Keratinocyte (primary cell): ENCODE measurements at regions not wholly inside any gene's neighbourhood (a gene's known extent, or its start where the extent isn't known, plus 50 kb on each side); places are given as distances from the start of the nearest gene placed in this dataset.

Experiments
- EZH2 ChIP-seq: IDR thresholded peaks from one replicate; pipeline ENCODE4 v1.6.1; 2012; ENCODE audit warnings: inconsistent platforms, mild to moderate bottlenecking, low read length, moderate library complexity
- TF ChIP-seq, protein P1 (sequence below), 3 experiments: IDR thresholded peaks in 1 of 3; conservative IDR thresholded peaks in 1 of 3; optimal IDR thresholded peaks in 1 of 3; 2 replicates in 2 of 3; 3 replicates in 1 of 3; pipeline versions ENCODE3 to v1.5.1; 2011; ENCODE audit warnings: low read length in 3 of 3, mild to moderate bottlenecking in 3 of 3, moderate library complexity in 2 of 3, control low read depth in 1 of 3, inconsistent platforms in 1 of 3; ENCODE audit not compliant: insufficient read depth in 2 of 3; ENCODE audit errors: extremely low read depth in 1 of 3

DNA sequence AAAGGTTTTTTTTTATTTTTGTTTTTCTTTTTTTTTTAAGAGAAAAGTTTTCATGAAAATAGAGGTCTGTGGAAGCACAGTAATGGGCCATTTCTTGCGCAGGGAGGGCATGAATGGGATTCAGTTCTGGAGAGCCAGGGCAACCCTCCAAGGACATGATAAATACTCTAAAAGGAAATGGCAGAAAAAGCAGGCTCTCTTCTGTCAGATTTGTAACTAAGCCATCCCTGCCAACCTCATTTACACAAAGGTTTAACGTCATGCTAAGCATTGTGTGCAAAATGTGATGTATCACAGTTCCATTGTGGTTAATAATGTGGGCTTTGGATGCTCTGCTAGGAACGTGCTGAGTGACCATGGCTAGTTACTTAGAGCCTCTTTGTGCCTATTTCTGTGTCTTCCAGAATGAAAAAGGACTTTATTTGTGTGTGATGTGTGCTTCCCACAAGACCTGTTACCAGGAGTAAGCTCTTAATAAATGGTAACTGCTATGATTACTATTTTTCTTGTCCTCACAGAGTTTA, 1095.9 kb upstream of the SORCS1 start:
- TF ChIP-seq, protein P1, sequence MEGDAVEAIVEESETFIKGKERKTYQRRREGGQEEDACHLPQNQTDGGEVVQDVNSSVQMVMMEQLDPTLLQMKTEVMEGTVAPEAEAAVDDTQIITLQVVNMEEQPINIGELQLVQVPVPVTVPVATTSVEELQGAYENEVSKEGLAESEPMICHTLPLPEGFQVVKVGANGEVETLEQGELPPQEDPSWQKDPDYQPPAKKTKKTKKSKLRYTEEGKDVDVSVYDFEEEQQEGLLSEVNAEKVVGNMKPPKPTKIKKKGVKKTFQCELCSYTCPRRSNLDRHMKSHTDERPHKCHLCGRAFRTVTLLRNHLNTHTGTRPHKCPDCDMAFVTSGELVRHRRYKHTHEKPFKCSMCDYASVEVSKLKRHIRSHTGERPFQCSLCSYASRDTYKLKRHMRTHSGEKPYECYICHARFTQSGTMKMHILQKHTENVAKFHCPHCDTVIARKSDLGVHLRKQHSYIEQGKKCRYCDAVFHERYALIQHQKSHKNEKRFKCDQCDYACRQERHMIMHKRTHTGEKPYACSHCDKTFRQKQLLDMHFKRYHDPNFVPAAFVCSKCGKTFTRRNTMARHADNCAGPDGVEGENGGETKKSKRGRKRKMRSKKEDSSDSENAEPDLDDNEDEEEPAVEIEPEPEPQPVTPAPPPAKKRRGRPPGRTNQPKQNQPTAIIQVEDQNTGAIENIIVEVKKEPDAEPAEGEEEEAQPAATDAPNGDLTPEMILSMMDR (optimal IDR thresholded peaks at IDR 0.05 in 1 of 3, IDR thresholded peaks at IDR 0.05 in 1 of 3, conservative IDR thresholded peaks at IDR 0.05 in 1 of 3; ENCODE audit: extremely low read depth in 1 of 3, insufficient read depth in 2 of 3, low read length in 3 of 3) = no peak
- no peak for TF ChIP-seq EZH2
